Lower leg skin (tissue), 3 donors: ENCODE measurements at regions not wholly inside any gene's neighbourhood (a gene's known extent, or its start where the extent isn't known, plus 50 kb on each side); places are given as distances from the start of the nearest gene placed in this dataset.

Source experiments
- CTCF ChIP-seq, 3 donors: fragments of 450-650 bp; IDR thresholded peaks; one replicate each; pipeline ENCODE4 v1.5.1; 2016; ENCODE audit warnings: antibody characterized with exemption in 3 of 3, mild to moderate bottlenecking in 3 of 3, moderate library complexity in 2 of 3
- POLR2A ChIP-seq, 2 donors: fragments of 450-650 bp; IDR thresholded peaks; one replicate each; pipeline ENCODE4 v1.6.1; 2016 to 2017; ENCODE audit warnings: antibody characterized with exemption in 2 of 2, mild to moderate bottlenecking in 1 of 2, moderate library complexity in 1 of 2

- TF ChIP-seq CTCF (IDR thresholded peaks at IDR 0.05): no peak
- no peak for TF ChIP-seq POLR2A (IDR thresholded peaks at IDR 0.05)
These were observed 227.6 kb upstream of the NPSR1 start for GRCh38 chr7:34430456-34430855.
